ENCODE measurements at regions not wholly inside any gene's neighbourhood (a gene's known extent, or its start where the extent isn't known, plus 50 kb on each side); places are given as distances from the start of the nearest gene placed in this dataset.

- ATAC-seq (ENCODE audit: low FRiP score) (no peak), DNase-seq (ENCODE audit: low spot score) (no peak)
- TF ChIP-seq, protein P1, sequence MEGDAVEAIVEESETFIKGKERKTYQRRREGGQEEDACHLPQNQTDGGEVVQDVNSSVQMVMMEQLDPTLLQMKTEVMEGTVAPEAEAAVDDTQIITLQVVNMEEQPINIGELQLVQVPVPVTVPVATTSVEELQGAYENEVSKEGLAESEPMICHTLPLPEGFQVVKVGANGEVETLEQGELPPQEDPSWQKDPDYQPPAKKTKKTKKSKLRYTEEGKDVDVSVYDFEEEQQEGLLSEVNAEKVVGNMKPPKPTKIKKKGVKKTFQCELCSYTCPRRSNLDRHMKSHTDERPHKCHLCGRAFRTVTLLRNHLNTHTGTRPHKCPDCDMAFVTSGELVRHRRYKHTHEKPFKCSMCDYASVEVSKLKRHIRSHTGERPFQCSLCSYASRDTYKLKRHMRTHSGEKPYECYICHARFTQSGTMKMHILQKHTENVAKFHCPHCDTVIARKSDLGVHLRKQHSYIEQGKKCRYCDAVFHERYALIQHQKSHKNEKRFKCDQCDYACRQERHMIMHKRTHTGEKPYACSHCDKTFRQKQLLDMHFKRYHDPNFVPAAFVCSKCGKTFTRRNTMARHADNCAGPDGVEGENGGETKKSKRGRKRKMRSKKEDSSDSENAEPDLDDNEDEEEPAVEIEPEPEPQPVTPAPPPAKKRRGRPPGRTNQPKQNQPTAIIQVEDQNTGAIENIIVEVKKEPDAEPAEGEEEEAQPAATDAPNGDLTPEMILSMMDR (IDR thresholded peaks at IDR 0.05): no peak
Observed at GRCh38 chr10:10294881-10295529, 722.7 kb upstream of the CELF2 start.

DNA sequence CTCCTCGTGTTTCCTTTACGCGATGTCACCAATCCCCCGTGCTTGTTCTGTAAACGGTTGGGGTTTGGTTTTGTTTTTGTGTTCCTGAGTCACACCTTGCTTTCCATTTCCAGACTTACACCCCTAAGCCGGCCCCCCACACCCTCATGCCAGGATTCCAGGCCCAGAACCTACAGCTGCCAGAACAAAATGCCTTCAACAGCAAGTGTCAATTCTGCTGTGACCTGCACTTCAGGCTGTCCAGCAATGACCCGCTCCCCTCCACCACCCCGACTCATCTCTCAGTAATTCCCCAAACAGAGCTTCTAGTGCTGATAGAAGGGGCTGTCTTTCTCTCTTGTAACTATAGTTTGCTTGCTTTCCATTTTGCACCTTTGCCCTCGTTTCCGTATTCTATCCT is 722.1 kb upstream of the CELF2 start:
- TF ChIP-seq, protein P1 (IDR thresholded peaks at IDR 0.05): no peak
- no peak for ATAC-seq (ENCODE audit: low FRiP score)

GRCh38 chr10:10302689-10303088 is 715.0 kb upstream of the CELF2 start:
- ATAC-seq (ENCODE audit: low FRiP score) (no peak), DNase-seq (ENCODE audit: low spot score) (no peak)
- TF ChIP-seq, protein P1 (IDR thresholded peaks at IDR 0.05): no peak

More for the DNA sequence above, 722.1 kb upstream of the CELF2 start:
- DNase-seq (ENCODE audit: low spot score): no peak

- TF ChIP-seq, protein P1 (IDR thresholded peaks at IDR 0.05): no peak
- ATAC-seq (ENCODE audit: low FRiP score) (no peak), DNase-seq (ENCODE audit: low spot score) (no peak)
Observed at GRCh38 chr10:10307036-10307435, 710.6 kb upstream of the CELF2 start.

- no peak for ATAC-seq (ENCODE audit: low FRiP score)
Observed at GRCh38 chr10:10307551-10307950, 710.1 kb upstream of the CELF2 start.

DNA sequence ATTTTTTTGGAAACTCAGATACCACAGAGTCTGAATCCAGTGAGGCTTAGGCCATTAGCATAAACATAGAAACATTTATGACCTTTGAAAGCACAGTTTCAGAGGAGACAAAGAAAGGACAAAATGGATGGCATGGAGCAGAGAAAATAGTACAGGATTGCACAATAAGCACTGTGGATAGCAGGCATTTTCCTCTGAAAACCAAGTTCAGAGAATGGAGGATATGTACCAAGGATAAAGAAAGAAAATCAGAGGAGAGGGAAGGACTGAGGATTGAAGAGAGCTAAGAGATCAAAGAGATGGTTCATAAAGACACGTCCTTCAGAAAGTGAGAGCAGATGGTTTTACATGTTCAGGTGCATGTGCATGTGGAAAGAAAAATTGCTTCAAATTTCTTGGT is 707.2 kb upstream of the CELF2 start:
- TF ChIP-seq, protein P1 (IDR thresholded peaks at IDR 0.05): no peak
- ATAC-seq (ENCODE audit: low FRiP score): no peak
- DNase-seq (ENCODE audit: low spot score): no peak

More at GRCh38 chr10:10307551-10307950, 710.1 kb upstream of the CELF2 start:
- TF ChIP-seq, protein P1 (IDR thresholded peaks at IDR 0.05): no peak
- DNase-seq (ENCODE audit: low spot score): no peak

GRCh38 chr10:10311966-10312365 is 705.7 kb upstream of the CELF2 start:
- no peak for ATAC-seq (ENCODE audit: low FRiP score)
- TF ChIP-seq, protein P1 (IDR thresholded peaks at IDR 0.05): no peak
- no peak for DNase-seq (ENCODE audit: low spot score)
